HepG2 (cell line): ENCODE measurements at regions not wholly inside any gene's neighbourhood (a gene's known extent, or its start where the extent isn't known, plus 50 kb on each side); places are given as distances from the start of the nearest gene placed in this dataset.

Experiments used
- ARID4A ChIP-seq: sonication (generic); formaldehyde crosslinking; IDR thresholded peaks from 2 replicates; pipeline ENCODE4 v1.5.0; 2020; ENCODE audit warnings: mild to moderate bottlenecking, missing genetic modification reagents, borderline replicate concordance
- CEBPZ ChIP-seq: IDR thresholded peaks from 2 replicates; pipeline ENCODE4 v1.6.1; 2012; ENCODE audit warnings: low read length, improper control_type of control experiment
- KIAA2018 ChIP-seq: sonication (generic); formaldehyde crosslinking; IDR thresholded peaks from 2 replicates; pipeline ENCODE4 v1.5.0; 2020; ENCODE audit warnings: mild to moderate bottlenecking, missing genetic modification reagents, borderline replicate concordance
- KLF6 ChIP-seq: IDR thresholded peaks from 2 replicates; pipeline ENCODE4 v1.8.0; 2016; ENCODE audit warnings: missing biosample characterization, missing genetic modification reagents
- MEF2D ChIP-seq: sonication (generic); formaldehyde crosslinking; IDR thresholded peaks from 2 replicates; pipeline ENCODE4 v1.5.1; 2020; ENCODE audit warnings: mild to moderate bottlenecking, missing genetic modification reagents
- MXI1 ChIP-seq: IDR thresholded peaks from 3 replicates; pipeline ENCODE4 v1.6.1; 2012; ENCODE audit warnings: low read depth, low read length, inconsistent platforms, borderline replicate concordance
- ZNF597 ChIP-seq: sonication (generic); formaldehyde crosslinking; IDR thresholded peaks from 2 replicates; pipeline ENCODE4 v1.5.0; 2020; ENCODE audit warnings: missing genetic modification reagents

GRCh38 chr6:169833258-169833794, 81.9 kb downstream of the ERMARD start (continued):
- TF ChIP-seq CEBPZ (no peak), ARID4A (CRISPR knock-in tag) (no peak), ZNF597 (no peak), MEF2D (no peak), KIAA2018 (no peak), MXI1 (no peak), KLF6 (no peak)
- TF ChIP-seq, all 625 proteins: peak for 0
